KMS-11 (cell line): ENCODE measurements at regions not wholly inside any gene's neighbourhood (a gene's known extent, or its start where the extent isn't known, plus 50 kb on each side); places are given as distances from the start of the nearest gene placed in this dataset.

Source experiments
- H2AFZ ChIP-seq: fragments of 200-600 bp; sonication (generic); 2 replicates; pipeline ENCODE4 v1.6.1; 2016; ENCODE audit warnings: antibody characterized with exemption, mixed run types, low read depth
- H3K27ac ChIP-seq: fragments of 200-600 bp; sonication (generic); 2 replicates; pipeline ENCODE4 v1.6.1; 2016; ENCODE audit warnings: mild to moderate bottlenecking, mixed run types
- H3K27me3 ChIP-seq: fragments of 200-600 bp; sonication (generic); 2 replicates; pipeline ENCODE4 v1.6.1; 2017; ENCODE audit warnings: mild to moderate bottlenecking, low read depth, mixed run types, moderate library complexity; ENCODE audit not compliant: insufficient read depth
- H3K36me3 ChIP-seq: fragments of 200-600 bp; sonication (generic); 2 replicates; pipeline ENCODE4 v1.6.1; 2017; ENCODE audit warnings: mild to moderate bottlenecking, mixed run types; ENCODE audit not compliant: insufficient read depth
- H3K4me1 ChIP-seq: fragments of 200-600 bp; sonication (generic); 2 replicates; pipeline ENCODE4 v1.6.1; 2016; ENCODE audit warnings: mild to moderate bottlenecking, low read depth, mixed run types; ENCODE audit not compliant: poor library complexity, severe bottlenecking
- H3K4me2 ChIP-seq: fragments of 200-600 bp; sonication (generic); 2 replicates; pipeline ENCODE4 v1.7.0; 2016; ENCODE audit warnings: mild to moderate bottlenecking, mixed run types
- H3K4me3 ChIP-seq: fragments of 200-600 bp; sonication (generic); IDR thresholded peaks from 2 replicates; pipeline ENCODE4 v1.6.1; 2017; ENCODE audit warnings: low read depth, low read length, mixed read lengths; ENCODE audit not compliant: insufficient read depth
- H3K79me2 ChIP-seq: fragments of 200-600 bp; sonication (generic); 2 replicates; pipeline ENCODE4 v1.6.1; 2016; ENCODE audit warnings: low read depth, mixed run types; ENCODE audit not compliant: insufficient read depth
- H3K9ac ChIP-seq: fragments of 200-600 bp; sonication (generic); 2 replicates; pipeline ENCODE4 v1.6.1; 2016; ENCODE audit warnings: mild to moderate bottlenecking, mixed run types
- H4K20me1 ChIP-seq: fragments of 200-600 bp; sonication (generic); 2 replicates; pipeline ENCODE4 v1.6.1; 2016; ENCODE audit warnings: mild to moderate bottlenecking, mixed run types; ENCODE audit not compliant: insufficient read depth
- CTCF ChIP-seq: fragments of 200-600 bp; sonication (generic); conservative IDR thresholded peaks from 2 replicates; pipeline ENCODE4 v1.6.1; 2017; ENCODE audit warnings: low read depth, mild to moderate bottlenecking, antibody characterized with exemption, low read length, moderate library complexity, mixed read lengths

- H3K79me2 ChIP-seq = no peaks in the 10 kb centered on the region
- H3K9ac ChIP-seq = no peak overlapping the region
- no peak for TF ChIP-seq CTCF
- no peak overlapping the region for H3K27ac ChIP-seq
- no peaks in the 10 kb centered on the region for H3K4me1 ChIP-seq
- no peaks in the 10 kb centered on the region for H4K20me1 ChIP-seq
- no peak overlapping the region for H3K4me2 ChIP-seq
- H3K27me3 ChIP-seq = no peaks in the 10 kb centered on the region
- H2AFZ ChIP-seq = no peak overlapping the region
- no peaks in the 10 kb centered on the region for H3K36me3 ChIP-seq
- no peak overlapping the region for H3K4me3 ChIP-seq
Observed at GRCh38 chr13:54226876-54227275, 1198.3 kb downstream of the OLFM4 start.

GRCh38 chr13:54232700-54233099 lies 1204.1 kb downstream of the OLFM4 start:
- Histone ChIP-seq H3K4me2 (no peak overlapping the region), H3K36me3 (no peaks in the 10 kb centered on the region), H3K4me3 (no peak overlapping the region), H4K20me1 (no peaks in the 10 kb centered on the region), H2AFZ (no peak overlapping the region), H3K27me3 (no peaks in the 10 kb centered on the region), H3K4me1 (no peaks in the 10 kb centered on the region), H3K79me2 (no peaks in the 10 kb centered on the region), H3K9ac (no peak overlapping the region), H3K27ac (no peak overlapping the region)
- TF ChIP-seq CTCF = no peak

- Histone ChIP-seq H4K20me1 (no peaks in the 10 kb centered on the region), H3K79me2 (no peaks in the 10 kb centered on the region), H3K27me3 (no peaks in the 10 kb centered on the region), H3K4me3 (no peak overlapping the region), H3K4me2 (no peak overlapping the region), H2AFZ (no peak overlapping the region), H3K4me1 (no peaks in the 10 kb centered on the region), H3K9ac (no peak overlapping the region), H3K27ac (no peak overlapping the region), H3K36me3 (no peaks in the 10 kb centered on the region)
- no peak for TF ChIP-seq CTCF
Observed at GRCh38 chr13:54234607-54235006, 1206.0 kb downstream of the OLFM4 start.

GRCh38 chr13:54241719-54242118 lies 1213.1 kb downstream of the OLFM4 start:
- no peaks in the 10 kb centered on the region for H3K79me2 ChIP-seq

More at GRCh38 chr13:54241719-54242118, 1213.1 kb downstream of the OLFM4 start:
- Histone ChIP-seq H2AFZ (no peak overlapping the region), H3K4me3 (no peak overlapping the region), H3K27ac (no peak overlapping the region), H4K20me1 (no peaks in the 10 kb centered on the region), H3K4me1 (no peaks in the 10 kb centered on the region), H3K27me3 (no peaks in the 10 kb centered on the region), H3K9ac (no peak overlapping the region), H3K36me3 (no peaks in the 10 kb centered on the region), H3K4me2 (no peak overlapping the region)
- no peak for TF ChIP-seq CTCF
